RPMI8226 (cell line): ENCODE measurements at regions not wholly inside any gene's neighbourhood (a gene's known extent, or its start where the extent isn't known, plus 50 kb on each side); places are given as distances from the start of the nearest gene placed in this dataset.

Experiments used
- DNase-seq: peaks from one replicate; pipeline ENCODE4 v3.0.0-alpha.2; 2015

DNA sequence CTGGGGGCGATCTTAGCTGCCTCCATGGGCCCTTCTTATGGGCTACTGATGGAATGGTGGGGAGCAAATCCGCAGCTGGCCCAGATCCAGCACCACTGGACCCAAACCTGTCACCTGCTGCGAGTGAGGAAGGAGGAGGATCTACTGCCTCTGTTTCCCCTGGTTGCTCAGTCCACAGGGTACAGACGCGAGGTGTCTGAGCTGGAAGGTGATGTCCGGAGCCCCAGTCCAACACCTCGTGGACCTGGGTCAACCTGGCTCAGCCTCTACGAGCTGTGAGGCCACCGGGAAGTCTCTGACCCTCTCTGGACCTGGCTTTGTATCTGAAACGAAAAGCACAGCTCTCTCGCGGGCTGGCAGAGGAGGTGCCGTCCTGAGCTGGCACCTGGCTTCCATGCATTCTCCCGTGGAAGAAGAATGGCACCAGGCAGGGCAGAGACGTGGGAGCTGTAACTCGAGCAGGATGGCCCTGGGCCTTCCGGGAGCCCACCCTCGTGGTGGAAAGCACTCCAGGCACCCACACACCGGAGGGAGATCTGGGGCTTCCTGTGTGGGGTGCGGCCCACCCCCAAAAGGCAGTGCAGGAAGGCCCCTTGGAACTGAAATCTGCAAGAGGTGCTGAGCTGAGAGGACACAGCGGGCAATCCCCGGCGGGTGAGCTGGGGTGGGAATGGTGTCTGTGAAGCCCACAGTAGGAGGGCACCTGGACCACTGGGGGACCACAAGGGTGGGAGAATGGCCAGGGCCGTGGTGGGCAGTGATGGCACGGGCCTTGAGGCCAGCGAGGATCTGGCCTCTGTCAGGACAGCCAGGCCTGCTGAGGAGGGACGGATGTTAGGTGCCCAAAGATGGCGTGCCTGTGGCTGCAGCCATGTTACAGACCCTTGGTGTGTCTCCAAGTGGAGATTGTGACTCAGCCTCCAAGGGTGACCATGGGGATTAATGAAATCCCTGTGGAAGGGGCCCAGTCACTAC is 133.4 kb downstream of the OLFM1 start:
- DNase-seq: no peak

DNA sequence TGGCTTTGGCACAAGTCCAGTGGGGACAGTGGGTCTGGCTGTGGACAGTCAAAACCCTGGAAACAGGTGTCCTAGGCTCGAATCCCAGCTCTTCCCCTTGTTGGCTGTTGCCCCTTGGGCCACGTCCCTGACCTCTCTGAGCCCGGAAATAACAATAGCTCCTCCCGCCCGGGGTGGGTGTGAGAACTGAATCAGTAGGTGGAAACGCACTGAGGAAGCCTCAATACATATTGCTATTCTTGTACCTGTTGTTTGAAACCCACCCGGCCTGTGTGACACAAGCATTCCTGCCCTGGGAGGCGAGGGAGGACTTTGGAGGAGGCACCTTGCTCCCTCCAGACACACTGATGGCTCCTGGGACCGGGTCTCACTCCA is 134.1 kb downstream of the OLFM1 start:
- no peak for DNase-seq

DNA sequence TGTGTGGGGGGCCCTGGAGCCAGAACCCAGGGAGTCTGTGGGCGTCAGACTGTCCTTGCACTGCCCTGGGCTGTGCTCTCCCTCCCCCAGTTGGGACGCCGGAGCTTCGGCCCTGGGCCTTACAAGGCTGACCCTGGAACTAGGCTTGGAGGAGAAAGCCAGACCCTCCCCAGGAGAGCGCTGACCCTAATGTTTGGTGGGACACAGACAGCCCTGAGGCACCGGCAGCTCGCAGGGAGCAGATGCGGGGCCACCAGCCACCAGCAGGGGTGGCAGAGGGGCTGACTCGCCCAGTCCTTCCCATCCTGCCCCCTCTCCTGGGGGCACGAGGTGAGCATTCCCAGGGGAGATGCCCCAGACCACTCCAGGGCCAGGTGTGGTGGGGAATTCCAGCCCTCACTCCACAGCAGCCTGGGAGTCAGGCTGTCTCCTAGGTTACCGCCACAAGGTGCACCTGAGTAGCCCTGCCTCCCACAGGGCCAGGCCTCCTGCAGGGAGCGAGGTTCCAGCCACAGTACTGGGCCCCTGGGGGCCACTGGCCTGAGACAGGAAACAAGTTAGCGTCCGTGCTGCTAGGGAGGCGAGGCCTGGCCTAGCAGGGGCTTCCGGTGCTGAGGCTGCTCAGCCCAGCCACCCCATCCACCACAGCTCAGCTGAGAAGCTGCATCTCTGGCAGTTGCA is 134.6 kb downstream of the OLFM1 start:
- DNase-seq: peak; percentile 30

DNA sequence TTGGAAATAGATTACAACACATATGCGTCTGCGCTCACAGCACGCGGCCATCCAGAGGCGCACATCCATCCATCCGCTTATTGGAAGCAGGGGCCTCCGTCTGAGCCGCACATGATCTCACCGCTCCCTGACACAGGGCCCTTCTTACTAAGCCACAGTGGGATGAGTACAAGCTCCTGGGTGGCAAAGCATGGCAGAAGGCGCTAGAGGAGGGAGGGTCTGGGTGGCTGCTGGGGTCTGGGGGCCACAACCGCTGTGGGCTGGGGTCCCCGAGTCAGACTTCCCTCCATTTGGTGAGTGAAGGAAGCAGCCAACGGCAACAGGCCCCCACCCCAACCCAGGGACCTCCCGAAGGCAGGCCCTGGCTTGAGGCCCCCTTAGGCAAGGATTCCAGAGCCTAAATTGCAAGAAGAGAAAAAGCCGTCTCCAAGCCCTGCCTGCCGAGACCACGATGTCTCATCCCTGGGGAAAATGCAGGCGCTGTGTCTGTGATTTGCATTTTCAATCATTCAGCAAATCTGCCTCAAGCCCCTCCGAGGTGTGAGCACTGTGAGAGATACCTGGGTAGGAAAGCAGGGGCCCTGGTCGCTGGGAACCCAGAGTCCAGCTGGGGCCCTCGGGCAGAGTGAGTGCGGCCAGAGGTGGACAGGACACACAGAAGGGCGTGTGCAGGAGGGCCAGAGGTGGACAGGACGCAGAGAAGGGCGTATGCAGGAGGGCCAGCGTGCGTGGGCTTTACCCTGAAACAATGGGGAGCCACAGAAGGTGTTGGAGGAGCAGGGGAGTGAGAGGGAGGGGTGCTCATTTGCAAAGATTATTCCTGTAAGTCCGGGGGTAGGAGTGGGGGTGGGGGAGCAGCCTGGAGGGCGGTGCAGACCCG is 135.7 kb downstream of the OLFM1 start:
- DNase-seq: no peak

DNA sequence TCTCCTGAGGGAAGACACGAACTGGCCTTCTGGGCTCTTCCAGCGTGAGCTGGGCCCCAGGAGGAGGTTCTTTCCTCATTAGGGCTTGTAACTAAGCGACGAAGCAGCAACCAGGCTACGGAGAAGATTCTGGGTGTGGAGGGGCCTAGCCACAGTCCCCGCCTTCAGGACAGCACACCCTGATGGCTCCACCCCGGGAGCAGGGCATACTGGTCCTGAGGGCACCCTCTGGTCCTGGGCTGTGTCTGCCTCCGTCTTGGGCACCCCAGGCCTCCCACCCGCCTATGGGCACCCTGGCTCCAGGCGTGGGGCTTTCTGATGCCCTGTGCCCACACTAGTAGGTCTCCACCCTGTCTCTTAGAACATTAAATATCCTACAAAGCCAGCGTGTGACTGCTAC is 136.4 kb downstream of the OLFM1 start:
- no peak for DNase-seq

DNA sequence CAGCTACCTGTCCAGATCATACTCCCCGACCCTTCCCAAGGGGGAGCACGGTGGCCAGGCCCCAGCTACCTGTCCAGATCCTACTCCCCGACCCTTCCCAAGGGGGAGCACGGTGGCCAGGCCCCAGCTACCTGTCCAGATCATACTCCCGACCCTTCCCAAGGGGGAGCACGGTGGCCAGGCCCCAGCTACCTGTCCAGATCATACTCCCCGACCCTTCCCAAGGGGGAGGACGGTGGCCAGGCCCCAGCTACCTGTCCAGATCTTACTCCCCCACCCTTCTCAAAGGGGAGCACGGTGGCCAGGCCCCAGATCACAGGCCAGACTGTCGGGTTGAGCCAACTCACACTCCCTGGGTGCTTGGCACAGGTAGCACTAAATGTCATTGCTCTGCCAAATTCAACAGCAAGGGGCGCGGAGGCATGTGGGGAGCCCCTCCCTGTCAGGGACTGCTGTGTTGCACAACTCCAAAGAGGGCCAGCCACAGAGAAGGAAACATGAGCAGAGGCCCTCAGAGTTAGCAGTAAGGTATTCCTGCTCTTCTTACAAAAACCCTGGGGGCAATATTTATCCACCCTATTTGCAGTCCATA is 136.9 kb downstream of the OLFM1 start:
- no peak for DNase-seq

DNA sequence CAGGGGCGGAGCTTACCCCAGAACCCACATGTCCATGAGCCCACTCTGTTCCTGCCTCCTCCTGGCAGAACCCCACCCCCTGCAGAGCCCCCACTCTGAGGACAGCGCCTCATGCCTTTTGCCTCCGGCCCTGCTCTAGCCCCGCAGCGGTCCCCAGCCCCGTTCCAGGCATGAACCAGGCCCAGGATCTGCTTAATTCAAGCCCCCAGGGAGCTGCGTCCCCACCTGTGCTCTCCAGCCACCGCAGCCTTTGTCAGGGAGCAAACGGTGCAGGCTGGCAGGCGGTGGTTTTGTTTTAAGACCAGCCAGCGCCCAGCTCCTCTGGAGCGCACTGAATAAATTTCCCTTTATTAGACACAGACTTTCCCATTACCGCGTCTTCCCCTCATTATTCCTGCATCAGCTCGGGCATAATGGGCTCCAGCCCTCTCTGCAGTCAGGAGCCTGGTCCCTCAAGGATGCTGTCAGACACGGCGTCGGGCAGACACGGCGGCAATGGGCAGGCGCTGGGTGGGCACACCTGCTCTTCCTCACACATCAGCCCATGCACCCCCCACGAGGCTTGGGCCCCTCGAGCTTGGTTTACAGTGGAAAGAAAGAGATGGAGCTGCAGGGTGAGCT is 137.6 kb downstream of the OLFM1 start:
- DNase-seq: no peak

DNA sequence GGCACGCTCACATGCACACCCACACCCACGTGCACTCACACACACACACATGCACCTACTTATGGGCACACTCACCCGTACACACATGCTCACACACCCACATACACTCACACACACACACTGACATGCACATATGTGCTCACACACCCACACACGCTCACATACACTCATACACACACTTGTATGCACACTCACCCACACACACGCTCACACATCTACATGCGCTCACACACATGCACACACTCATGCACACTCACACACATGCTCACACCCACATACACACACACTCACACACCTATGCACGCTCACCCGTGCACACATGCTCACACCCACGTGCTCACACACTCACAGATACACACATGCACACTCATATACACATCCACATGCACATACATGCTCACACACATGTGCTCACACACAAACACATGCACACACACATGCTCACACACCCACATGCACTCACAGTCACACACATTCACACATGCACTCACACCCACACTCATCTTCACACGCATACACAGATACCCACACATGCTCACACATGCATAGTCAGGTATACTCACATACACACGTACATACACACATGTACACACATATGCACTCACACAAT is 138.3 kb downstream of the OLFM1 start:
- no peak for DNase-seq

DNA sequence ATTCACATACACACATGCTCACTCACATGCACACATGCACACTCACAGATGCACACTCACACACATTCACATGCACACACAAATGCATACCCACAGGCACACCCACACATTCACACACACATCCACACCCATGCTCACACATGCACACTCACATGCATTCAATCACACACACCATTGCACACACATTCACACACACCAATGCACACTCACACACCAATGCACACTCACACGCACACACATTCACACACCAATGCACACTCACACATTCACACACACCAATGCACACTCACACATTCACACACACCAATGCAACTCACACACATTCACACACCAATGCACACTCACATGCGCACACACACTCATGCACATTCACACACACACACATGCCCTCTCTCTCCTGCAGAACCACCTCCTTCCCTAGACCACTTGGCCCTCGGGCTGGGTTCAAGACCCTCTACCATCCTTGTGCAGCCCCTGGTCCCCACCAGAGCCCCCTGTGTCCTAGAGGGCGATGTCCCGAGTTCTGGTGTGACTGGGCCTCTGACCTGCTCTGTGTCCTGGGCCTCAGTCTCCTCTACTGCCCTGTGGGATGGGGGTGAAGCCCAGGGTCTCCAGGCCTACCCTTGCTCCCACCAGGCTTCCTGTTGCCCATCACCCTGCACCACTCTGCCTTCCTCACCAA is 139.0 kb downstream of the OLFM1 start:
- no peak for DNase-seq

DNA sequence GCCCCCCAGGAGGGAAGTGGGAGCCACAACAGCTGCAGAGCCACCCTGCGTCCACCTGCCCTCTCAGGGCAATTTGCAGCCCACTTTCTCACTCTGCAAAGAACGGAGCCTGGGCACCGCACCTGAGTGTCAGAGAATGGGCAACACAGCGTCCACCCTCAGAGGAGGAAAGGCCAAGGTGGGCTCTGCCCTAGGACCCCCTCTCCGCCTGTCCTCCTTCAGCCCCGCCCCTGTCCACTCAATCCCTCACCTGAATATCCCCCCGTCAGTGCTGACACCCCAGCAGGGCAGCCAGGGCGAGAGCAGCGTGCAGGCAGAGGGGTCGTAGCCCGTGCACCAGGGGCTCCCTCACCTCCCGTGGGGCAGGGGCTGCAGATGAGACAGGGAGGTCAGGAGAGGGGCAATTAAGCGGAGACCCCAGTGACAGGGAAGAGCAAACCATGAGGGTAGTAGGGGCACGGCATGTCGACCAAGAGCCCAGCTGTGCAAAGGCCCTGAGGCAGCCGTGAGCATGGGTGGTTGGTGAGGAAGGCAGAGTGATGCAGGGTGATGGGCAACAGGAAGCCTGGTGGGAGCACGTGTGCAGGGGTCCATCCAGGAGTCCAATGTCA is 140.3 kb downstream of the OLFM1 start:
- no peak for DNase-seq

DNA sequence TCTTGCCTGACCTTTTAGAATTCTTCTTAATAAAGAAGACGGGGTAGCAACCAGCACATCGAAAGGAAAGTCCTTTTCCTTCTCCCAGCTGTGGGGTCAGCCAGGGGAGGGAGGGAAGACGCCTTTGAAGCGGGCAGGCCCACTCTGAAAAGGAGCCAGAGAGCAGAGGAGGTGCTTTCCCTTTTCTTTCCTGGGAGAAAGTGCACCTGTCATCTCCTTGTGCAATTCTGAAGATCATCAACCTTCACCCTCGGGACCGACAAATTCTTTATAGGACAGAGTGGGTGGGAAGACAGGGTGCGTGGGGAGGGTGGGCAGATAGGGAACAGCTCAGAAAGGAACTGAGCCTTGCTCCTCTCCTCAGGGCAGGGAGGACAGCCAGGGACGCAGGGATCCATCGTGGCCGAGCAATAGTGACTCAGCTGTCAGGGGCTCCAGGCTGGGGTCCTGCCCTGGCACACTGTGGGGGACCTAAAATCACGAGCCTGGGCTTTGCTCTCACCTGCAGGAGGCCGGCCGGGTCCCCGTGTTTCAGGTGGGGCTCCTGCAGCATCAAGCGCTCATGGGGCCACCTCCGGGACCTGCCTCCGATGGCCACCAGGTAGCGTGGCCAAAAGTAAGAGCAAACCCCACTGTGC is 141.0 kb downstream of the OLFM1 start:
- DNase-seq: no peak

DNA sequence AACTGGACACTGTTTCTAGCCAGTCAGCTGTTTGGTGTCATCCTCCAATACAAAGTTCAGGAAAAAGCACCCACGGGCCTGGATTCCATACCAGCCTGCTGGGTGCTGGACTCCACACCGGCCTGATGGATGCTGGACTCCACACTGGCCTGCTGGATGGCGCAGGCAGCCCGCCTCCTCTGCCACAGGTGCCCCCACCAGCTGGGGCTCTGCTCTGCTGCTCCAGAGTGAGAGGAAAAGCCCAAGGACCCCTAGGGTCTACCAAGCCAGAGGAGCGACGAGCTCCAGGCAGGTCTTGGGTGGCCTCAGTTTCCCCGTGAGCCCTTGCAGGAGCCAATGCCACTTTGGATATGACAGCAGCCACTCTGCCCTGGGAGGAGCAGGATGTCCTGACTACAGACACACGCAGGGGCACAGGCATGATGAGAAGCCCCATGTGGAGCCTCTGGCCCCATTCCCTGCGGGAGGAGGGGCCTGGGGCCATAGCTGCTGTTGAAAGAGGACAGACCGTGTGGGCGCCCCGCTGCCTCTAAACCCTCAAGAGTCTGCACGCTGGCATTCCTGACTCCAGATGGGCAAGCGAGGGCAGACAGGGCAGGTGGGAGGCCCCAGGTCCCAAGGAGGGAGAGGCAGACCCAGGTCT is 141.6 kb downstream of the OLFM1 start:
- DNase-seq: no peak

DNA sequence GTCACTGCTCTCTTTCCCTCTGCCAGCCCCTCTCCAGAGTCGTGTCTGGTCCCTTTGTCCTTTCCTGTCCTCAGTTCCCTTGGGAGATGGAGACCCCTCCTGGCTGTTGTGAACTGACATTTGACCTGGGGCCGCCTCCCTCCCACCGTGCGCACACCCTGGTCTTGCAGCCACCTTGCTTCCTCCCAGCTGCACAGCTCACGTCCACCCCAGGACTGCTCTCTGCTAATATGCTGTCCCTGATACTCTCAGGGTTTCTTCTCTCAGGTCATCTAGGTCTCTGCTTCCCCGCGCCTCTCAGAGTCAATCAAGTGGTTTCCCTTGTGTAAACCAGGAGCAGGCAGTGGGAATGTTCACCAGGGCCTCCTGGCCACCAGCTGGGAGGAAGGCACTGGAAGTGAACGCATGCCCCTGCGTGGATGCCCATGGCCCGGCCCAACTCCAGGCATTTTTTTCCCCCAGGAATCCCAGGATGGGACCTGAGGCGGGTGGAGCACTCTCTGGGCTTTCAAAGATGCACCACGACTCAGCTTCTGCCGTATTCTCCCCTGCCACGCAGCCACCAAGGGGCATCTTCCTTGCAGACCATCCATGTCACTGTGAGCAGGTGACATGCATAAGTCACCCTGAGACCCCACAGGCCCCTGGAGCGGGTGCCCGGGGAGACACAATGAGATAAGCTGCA is 142.4 kb downstream of the OLFM1 start:
- no peak for DNase-seq

DNA sequence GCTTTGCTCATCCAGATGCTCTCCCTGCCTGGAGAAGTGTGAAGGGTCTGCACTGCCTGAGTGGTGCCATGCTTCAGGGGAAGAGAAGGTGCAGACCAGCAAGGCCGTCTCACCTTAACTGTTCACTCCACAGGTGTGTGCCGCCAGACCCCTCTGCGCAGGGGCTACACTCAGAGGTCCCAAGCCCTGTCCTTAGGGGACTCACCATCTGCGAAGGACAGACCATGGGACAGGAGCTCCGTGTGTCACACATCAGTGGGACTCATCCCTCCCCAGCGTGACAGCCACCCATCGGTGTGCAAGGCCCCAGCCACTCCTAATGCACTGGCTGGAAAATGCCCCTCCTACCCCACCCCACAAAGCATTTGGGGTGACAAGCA is 142.9 kb downstream of the OLFM1 start:
- DNase-seq: no peak

DNA sequence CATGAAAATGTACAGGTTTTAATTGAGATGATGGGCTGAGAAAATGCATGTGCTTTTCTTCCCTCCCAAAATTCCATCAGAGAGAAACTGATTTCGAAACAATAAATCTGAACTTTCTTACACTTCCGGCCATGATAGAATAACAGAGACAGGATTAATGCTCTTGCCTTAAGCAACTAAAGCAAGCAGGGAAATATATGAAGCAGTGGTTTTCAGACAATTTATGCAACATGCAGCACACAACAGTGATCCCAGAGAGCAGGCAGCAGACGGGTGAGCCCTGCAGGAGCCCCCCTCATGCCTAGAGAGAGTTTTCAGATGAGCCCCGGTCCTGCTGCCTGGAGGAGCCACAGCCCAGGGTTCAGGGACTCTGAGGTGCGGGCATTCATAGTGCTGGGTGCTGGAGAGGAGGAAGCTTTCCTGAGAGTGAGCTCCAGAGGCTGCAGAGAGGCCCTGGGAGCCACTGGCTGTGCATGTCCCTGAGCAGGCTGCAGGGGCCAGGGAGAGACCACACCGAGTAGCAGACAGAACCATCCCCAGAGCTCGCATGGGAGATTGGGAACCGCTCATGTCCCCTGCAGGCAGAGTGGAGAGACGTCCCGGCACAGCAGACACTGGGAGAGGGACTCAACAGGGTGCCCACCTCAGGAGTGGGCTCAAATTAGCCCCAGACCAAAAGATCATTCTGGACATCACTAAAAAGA is 143.5 kb downstream of the OLFM1 start:
- no peak for DNase-seq

DNA sequence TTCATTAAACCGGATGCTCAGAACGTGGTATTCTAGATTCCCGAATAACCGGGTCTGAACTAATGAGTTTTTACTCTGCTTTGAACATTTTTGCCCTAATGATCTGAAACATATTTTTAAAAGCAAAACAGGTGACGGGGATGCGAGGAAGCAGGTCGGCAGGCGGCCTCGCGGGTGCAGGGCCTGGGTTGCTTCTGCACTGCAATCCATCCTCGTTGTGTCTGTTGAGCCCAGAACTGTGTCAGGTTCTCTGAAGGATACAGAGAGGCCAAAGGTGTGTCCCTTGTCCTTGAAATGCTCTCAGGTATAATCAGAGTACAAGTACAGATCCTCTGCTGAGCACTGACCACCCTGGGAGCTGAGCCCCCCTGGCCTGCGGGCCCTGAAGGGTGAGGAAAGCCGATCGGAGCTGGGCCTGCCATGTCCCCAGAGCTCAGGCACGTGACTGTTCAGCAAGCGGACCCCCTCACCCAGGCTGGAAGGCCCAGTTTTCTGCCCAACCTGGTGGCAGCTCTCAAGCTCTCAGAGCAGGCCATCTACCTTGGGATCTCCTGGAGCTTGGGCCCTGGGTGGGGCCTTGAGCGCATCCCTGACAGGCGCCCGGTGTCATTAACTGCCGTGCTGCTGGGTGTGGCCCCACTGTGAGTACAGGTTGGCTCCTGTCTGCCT is 151.8 kb downstream of the OLFM1 start:
- DNase-seq: no peak

DNA sequence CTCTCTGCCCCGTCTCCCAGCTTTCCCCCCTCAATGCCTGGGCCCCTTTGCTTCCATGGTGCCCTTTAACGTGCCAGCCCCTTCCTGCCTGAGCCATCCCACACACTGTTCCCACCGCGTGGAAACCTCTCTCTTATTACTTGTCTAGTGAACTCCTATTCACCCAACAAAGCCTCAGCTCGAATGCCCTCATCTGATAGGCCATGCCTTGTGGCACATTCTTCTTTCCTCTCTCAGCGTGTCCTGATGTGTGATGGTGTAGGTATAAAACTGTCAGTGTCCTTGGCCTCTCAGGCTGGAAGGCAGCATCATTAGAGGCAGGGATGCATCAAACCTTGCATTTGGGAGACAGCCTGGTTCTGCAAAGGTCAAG is 152.3 kb downstream of the OLFM1 start:
- no peak for DNase-seq

DNA sequence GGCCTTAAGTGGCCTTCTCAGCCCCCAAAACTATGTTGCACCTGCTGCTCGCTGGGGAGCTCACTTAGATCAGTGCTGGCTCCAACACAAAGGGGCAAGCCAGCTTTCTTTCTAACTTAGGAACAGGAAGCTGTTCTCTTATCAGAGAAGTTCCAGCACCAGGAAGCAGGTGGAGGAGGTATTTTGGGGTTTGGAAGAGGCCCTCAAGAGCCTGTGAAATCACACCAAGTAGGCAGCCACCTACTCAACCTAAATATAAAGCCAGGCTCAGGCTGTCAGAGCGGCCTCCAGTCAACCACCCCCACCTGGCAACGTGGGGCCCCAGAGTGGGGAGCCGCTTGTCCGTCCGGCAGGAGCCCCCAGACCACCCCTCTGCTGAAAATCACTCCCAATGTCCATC is 152.8 kb downstream of the OLFM1 start:
- DNase-seq: no peak
